GM12875 (cell line): ENCODE measurements at regions not wholly inside any gene's neighbourhood (a gene's known extent, or its start where the extent isn't known, plus 50 kb on each side); places are given as distances from the start of the nearest gene placed in this dataset.

ENCODE experiments used
- H3K4me3 ChIP-seq: one replicate; pipeline ENCODE4 v1.5.1; 2011; ENCODE audit warnings: low read depth, low read length, control low read depth
- CTCF ChIP-seq: IDR thresholded peaks from 2 replicates; pipeline ENCODE4 v1.5.1; 2011; ENCODE audit warnings: low read depth, mild to moderate bottlenecking, control low read depth, inconsistent platforms, low read length, moderate library complexity, borderline replicate concordance; ENCODE audit not compliant: insufficient read depth

- no peak for TF ChIP-seq CTCF
- H3K4me3 ChIP-seq: no peak overlapping the region
Measured at GRCh38 chr9:10674586-10674985, 61.8 kb upstream of the PTPRD start.

GRCh38 chr9:10678010-10678409 lies 65.2 kb upstream of the PTPRD start:
- no peak overlapping the region for H3K4me3 ChIP-seq
- TF ChIP-seq CTCF: no peak

- no peak overlapping the region for H3K4me3 ChIP-seq
- TF ChIP-seq CTCF: no peak
Measured at GRCh38 chr9:10678790-10679189, 66.0 kb upstream of the PTPRD start.

- H3K4me3 ChIP-seq: no peak overlapping the region
- TF ChIP-seq CTCF: no peak
Measured at GRCh38 chr9:10686943-10687342, 74.1 kb upstream of the PTPRD start.

- TF ChIP-seq CTCF: no peak
- H3K4me3 ChIP-seq: no peak overlapping the region
Measured at GRCh38 chr9:10690546-10690945, 77.7 kb upstream of the PTPRD start.

GRCh38 chr9:10697044-10697443 lies 84.2 kb upstream of the PTPRD start:
- no peak overlapping the region for H3K4me3 ChIP-seq
- no peak for TF ChIP-seq CTCF

GRCh38 chr9:10700291-10700690 lies 87.5 kb upstream of the PTPRD start:
- TF ChIP-seq CTCF: no peak
- no peak overlapping the region for H3K4me3 ChIP-seq
